Suppressor macrophage treated with lipopolysaccharide for 4 hours (primary cell): ENCODE measurements at regions not wholly inside any gene's neighbourhood (a gene's known extent, or its start where the extent isn't known, plus 50 kb on each side); places are given as distances from the start of the nearest gene placed in this dataset.
"Not testable (repeated sequence)": the region's sequence is repeated elsewhere in the genome, so short reads cannot be mapped to it uniquely, and the experiment has no call there.

ENCODE experiments used
- DNase-seq: peaks from one replicate; pipeline ENCODE4 v3.0.0-alpha.2; 2020

DNA sequence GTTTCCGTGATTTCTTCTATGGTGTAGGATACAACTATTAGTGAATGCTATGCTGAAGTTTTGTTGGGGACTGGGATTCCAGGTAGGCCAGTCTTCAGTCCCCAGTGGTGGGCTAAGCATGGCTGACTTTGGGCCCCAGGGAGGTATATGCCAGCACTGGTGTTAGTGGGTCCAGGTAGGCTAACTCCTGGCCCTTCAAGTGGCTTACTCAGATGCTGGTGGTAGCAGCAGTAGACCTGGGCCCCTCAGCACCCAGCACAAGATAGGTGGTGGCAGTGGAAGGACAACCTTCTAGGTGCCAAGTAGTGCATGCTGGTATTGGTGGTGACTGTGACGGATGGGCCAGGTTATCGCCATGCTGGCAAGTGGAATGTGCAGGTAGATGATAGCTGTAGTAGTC, 955.1 kb downstream of the TMTC2 start:
- DNase-seq: no peak

DNA sequence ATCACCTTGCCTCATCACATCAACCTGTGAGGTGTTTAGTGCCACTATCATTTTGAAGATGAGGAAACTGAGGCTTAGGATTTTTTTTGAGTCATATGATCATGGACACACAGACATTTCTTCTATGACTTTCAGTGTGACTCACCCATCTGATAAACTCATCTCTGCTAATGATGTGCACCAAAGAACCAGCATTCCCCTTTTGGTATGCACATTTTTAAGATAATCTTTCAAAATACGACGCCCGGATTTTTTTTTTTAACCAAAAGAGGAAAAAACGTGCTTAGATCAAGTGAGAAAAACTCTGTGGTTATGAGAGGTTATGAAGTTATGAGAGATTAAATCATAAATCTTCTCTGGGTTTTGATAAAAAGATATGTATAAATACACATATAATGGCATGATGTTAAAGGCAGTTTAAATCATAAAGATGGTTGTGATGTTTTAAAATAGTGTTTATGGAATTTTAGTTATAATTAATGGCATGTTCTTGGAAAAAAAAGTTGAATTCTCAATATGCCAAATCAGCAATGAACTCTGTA, 948.1 kb downstream of the TMTC2 start:
- no peak for DNase-seq

- DNase-seq: no peak
Measured at GRCh38 chr12:83630526-83630925, 943.8 kb downstream of the TMTC2 start.

DNA sequence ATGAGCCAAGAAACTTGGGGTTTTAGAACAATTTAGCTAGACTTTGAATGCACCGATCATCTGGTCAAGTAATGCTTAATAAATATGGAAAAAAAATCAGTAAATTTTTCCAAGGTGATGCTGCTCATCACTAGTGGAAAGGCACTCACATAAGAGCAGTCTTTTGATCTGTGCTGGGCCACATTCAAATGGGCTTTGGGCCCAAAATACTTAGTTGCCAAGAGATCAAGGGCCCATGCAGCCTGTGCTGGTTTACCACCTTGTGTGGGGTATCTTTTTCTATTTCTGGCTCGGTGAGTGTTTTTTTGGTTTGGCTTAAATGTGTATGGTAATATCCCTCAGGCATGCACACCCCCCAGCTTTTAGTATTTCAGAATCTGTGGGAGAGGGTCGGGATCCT, 943.2 kb downstream of the TMTC2 start:
- no peak for DNase-seq

DNA sequence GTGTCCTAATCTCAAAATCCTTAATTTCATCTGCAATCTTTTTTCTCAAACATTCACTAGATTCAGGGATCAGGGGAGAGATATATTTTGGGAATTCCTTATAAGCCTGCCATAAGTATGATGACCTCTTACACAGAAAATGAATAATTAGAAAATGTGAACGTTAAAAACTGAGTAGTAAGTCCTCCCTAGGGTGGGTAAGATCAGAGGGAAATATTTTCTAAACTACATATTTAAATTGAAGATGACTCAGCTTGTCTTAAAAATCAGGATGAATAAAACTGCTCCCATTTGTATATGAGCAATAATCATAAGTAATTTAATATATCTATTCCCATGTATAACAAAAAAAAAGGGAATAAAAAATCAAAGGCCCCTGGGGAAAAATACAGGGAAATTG, 935.5 kb downstream of the TMTC2 start:
- DNase-seq: no peak

- DNase-seq: no peak
Measured at GRCh38 chr12:83619973-83620372, 933.3 kb downstream of the TMTC2 start.

DNA sequence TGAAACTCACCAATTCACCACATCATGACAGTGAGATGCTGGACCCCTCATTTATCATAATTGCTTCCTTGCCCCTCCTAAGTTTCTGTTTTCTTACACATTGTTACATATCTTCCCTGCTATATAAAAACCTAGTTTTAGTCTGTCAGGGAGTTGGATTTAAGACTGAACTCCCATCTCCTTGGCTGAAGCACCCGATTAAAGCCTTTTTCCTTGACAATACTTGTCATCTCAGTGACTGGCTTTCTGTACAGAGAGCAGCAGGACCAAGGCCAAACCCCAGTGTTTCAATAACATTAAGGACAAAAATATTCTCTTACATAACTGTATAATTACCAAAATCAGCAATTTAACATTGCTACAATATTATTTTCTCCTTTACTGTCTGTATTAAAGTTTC, 928.4 kb downstream of the TMTC2 start:
- no peak for DNase-seq

DNA sequence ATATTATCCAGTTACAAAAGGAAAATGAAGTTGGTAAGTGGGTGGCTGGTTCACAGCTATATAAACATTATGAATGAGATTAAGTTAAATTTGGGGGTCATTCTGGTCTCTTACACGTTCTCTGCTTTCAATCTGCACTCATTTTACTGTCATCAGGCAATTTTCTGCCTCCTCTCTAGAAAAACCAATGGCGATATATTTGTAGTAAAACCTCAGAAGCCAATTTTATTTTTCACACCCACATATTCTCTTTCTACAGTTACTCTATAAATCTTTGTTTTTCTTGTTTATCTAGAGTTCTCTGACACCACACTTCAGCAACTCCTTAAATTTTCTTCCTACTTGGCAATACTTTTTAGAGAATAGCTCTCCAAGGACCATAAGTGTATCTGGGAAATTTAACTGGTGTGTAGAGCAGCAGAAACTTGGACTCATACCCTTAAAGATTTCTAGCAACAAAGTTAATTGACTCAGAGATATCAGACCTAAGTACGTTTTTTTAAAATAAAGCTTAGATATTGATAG, 926.9 kb downstream of the TMTC2 start:
- DNase-seq: no peak

DNA sequence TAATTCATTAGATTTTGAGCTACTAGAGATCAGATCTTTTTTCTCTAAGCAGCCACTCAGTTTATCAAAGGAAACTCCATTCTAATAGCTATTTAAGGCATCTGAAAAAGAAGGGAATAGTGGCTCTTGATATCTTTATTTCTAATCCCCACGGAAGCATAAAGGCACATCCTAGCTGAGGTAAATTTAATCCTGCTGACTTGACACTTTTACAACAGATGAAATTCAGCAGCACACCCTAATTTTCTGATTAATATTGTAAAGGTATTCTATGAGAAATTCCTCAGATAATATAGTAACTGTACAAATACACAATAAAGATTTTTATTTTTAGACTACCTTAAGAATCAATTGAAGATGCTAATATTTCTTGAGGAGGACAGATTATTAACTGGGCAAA, 916.4 kb downstream of the TMTC2 start:
- DNase-seq: no peak

- DNase-seq: no peak
Measured at GRCh38 chr12:83575326-83575725, 888.6 kb downstream of the TMTC2 start.

DNA sequence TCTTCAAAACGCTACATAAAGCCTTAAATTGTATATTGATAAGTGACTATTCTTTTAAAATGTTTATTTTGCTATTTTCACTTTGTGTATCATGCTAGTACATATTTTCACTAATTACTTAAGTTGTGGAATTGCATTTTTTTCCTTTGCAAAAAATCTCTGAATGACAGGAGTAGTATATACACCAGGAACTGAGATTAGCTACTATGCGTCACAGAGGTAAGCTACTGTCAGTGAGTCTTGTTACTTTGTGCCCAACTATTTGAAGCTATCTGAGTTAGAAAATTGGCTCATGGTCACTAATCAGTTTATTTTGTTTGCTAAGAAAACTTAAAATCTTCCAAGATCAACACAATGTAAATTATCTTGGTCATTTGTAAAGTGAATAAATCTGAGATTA, 887.4 kb downstream of the TMTC2 start:
- DNase-seq: no peak

- DNase-seq: no peak
Measured at GRCh38 chr12:83573671-83574070, 887.0 kb downstream of the TMTC2 start.

- DNase-seq: no peak
Measured at GRCh38 chr12:83559650-83560049, 872.9 kb downstream of the TMTC2 start.

- DNase-seq: not testable (repeated sequence)
Measured at GRCh38 chr12:83556040-83556439, 869.3 kb downstream of the TMTC2 start.

- DNase-seq: no peak
Measured at GRCh38 chr12:83541446-83541845, 854.7 kb downstream of the TMTC2 start.

DNA sequence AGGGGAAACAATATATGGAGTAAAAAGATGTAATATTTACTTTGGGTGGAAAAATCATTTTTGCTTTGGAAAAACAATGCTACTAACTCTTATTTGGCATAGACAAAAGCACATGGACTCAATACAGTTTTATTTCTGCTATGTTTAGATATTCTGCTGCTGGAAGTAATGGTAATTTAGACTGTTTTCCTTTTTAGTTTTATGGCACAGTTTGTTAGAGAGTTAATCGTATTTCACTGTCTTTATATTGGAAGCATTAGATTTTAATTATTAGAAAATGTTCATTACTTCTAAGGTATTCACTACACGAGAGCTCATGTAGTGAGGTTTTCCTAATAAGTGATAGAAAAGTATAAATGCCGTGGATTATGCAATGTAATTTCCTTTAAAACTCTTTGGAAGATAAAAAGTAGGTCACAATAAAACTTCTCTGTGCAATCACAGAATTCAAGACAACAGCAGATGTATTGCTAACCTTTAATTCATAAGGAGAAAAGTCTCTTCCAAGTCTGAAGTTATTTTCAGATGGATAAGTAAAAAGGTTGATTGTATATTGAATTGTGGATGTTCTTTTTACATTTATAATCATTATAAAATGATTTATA, 851.8 kb downstream of the TMTC2 start:
- DNase-seq: no peak

- DNase-seq: no peak
Measured at GRCh38 chr12:83537428-83538053, 850.8 kb downstream of the TMTC2 start.

GRCh38 chr12:83536496-83536895, 849.8 kb downstream of the TMTC2 start:
- DNase-seq: no peak

GRCh38 chr12:83528571-83528970, 841.9 kb downstream of the TMTC2 start:
- no peak for DNase-seq

DNA sequence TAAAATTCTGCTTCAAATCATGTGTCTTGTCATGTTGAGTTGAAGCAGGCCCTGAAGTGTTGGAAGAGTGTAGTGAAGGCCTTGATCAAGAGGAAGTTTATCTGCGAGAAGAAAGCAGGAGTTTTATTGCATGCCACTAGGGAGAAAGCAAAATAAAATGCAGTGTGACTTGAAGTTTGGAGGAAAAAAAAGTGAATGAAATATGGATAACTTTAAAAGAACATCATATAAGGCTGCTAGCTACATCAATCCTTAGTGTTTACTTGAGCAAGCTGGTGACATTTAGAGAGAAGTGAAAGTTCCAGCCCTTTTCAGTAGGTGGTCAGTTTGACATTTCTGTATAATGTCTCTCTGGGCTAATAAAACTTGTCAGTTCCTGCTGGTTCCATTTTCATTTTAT, 841.1 kb downstream of the TMTC2 start:
- no peak for DNase-seq

GRCh38 chr12:83515306-83516026, 828.8 kb downstream of the TMTC2 start:
- no peak for DNase-seq

- no peak for DNase-seq
Measured at GRCh38 chr12:83514372-83514771, 827.7 kb downstream of the TMTC2 start.

- no peak for DNase-seq
Measured at GRCh38 chr12:83506841-83507240, 820.1 kb downstream of the TMTC2 start.

DNA sequence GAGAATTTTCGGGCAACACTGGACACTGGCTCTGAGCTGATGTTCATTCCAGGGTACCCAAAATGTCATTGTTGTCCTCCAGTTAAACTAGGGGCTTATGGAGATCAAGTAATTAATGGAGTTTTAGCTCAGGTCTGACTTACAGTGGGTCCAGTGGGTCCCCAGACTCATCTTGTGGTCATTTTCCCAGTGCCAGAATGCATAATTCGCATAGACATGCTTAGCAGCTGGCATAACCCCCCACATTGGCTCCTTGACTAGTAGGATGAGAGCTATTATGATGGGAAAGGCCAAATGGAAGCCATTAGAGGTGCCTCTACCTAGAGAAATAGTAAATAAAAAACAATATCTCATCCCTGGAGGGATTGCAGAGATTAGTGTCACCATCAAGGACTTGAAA, 818.9 kb downstream of the TMTC2 start:
- no peak for DNase-seq
